ENCODE measurements at regions not wholly inside any gene's neighbourhood (a gene's known extent, or its start where the extent isn't known, plus 50 kb on each side); places are given as distances from the start of the nearest gene placed in this dataset.

DNA sequence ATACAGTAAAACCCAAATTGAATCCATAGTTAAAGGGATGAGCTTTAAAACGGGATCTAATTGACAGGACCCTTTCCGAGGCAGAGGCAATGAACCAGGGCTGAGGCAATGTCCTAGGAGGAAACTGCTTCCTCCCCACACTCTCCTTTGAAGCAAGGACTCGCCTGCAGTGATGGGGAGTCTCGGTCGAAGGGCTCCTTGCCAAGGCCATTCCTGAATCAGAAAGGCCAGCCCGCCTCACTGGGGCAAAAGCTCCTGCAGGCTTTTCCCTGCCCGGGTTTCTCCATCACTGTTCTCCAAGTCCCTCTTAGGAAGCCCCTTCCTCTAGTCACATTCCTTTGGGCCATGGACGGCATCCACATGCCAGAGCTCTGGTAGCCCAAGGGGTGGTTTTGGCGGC lies 132.0 kb downstream of the RBFOX3 start:
- no peak for DNase-seq (ENCODE audit: low read depth in 4 of 4, low spot score in 2 of 4)

DNA sequence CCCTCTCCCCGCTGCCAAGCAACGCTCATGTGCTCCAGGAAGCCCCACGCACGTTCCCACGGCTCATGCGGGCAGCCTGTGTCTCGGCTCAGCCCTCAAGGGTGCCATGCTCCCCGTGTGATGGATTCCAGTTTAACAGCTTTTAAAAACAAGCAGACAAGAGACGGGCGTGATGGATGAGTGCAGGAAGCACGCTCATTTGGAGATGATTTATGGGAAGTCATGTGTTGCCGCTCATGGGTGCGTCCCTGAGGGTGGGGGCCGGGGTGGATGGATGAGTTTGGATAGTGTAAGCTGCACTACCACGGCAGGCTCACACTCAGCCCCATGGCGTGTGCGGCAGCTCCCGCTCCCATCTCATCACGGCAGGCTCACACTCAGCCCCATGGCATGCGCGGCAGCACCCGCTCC lies 132.8 kb downstream of the RBFOX3 start:
- DNase-seq (ENCODE audit: low read depth in 4 of 4, low spot score in 2 of 4): no peak

GRCh38 chr17:79476074-79476652 lies 134.7 kb downstream of the RBFOX3 start:
- DNase-seq (ENCODE audit: low read depth in 4 of 4, low spot score in 2 of 4): no peak

DNA sequence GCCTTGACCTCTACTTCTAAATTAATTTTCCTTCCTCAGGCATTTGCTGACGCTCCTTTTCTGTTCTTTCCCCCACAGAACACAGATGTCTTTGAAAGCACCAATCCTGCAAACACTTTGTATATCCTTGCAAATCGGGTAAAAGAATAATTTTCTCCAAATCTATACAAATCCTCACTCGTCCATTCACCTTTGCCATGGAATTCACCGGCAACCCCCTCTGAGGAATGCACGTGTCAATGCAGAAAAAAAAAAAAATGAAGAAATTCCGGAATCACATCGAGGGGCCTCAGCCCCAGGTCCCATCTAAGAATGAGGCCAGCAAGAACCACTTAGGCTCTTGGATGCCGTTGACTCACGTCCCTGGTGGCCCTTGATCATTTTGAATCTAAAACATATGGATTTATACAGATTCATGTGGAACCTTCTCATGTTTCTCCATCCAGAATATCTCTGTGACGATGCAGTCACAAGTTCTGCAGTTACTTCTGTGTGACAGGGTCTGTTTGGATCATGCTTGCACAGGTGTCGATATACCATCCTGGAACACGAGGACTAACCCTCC lies 136.9 kb downstream of the RBFOX3 start:
- no peak for DNase-seq (ENCODE audit: low read depth in 4 of 4, low spot score in 2 of 4)

GRCh38 chr17:79473111-79473875 lies 137.6 kb downstream of the RBFOX3 start:
- DNase-seq (ENCODE audit: low read depth in 4 of 4, low spot score in 2 of 4): no peak

DNA sequence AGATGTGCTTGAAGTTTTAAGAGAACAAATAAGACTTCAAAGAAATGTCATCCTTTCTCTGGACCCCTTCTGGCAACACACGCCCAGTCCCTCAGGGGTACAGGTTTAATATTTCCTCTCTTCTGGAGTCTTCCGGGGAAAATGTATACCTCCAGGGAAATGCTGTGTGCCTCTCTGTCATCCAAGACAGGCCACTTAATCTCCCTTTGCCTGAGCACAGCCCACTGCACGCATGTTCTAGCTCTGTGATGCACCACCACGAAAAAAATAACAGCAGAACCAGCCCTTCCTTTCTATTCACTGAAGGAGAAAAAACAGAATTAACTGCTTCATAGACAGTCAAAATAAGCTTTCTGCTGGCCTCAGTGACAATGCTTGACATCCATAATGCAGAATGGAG lies 140.1 kb downstream of the RBFOX3 start:
- no peak for DNase-seq (ENCODE audit: low read depth in 4 of 4, low spot score in 2 of 4)

DNA sequence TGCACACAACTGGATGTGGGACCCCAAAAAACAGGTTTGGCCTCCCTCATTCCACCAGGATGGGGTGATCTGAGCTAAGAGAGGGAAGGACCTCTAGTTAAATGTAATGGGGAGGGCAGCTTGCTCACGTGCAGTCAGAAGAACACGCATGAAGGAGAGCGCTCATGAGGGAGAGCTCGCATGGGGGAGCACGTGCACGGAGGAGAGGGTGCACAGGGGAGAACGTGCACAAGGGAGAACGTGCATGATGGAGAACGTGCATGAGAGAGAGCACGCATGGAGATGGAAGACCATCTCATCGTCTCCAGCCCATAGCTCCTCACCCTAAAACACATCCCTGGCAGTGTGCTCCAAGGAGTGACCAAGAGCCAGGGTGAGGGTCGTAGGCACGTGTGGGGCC lies 141.2 kb downstream of the RBFOX3 start:
- no peak for DNase-seq (ENCODE audit: low read depth in 4 of 4, low spot score in 2 of 4)

DNA sequence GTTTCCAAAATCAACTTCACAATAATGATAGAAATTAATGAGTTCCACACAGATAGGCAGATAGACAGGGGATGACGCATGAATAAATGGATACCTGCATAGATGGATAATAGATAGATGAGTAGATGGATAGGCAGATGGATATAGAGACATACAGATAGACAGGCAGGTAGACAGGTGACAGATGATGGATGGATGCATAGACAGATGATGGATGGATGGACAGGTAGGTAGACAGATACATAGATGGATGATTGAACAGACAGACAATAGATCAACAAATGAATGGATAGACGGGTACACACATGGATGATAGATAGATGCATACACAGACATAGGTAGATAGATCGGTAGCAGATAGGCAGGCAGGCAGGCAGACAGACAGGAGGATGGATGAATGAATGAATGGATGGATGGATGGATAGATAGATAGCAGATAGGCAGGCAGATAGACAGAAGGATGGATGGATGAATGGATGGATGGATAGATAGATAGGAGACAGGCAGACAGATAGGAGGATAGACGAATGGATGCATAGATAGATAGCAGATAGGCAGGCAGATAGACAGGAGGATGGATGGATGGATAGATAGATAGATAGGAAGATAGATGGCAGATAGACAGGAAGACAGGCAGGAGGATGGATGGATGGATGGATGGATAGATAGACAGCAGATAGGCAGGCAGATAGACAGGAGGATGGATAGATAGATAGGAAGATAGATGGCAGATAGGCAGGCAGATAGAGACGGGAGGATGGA lies 142.5 kb downstream of the RBFOX3 start:
- no peak for DNase-seq (ENCODE audit: low read depth in 4 of 4, low spot score in 2 of 4)

- DNase-seq (ENCODE audit: low read depth in 4 of 4, low spot score in 2 of 4): no peak
Observed at GRCh38 chr17:79466562-79467350, 144.1 kb downstream of the RBFOX3 start.

DNA sequence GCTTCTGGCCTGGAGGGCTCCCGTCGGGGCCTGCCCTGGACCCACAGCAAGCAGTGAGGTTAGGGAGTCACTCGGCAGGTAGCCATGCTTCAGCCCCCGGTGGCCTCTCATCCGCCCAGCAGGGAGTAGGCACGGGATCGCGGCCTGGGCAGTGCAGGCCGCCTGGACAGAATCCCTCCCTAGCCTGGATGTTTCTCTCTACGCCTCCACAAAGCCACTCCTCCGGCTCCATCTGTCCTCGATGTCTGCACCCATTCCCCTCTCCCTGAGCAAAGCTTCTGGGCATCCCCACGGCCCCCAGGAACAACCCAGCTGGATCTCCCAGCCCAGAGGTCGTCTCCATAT lies 145.2 kb downstream of the RBFOX3 start:
- no peak for DNase-seq (ENCODE audit: low read depth in 4 of 4, low spot score in 2 of 4)

- no peak for DNase-seq (ENCODE audit: low read depth in 4 of 4, low spot score in 2 of 4)
Observed at GRCh38 chr17:79465011-79465680, 145.7 kb downstream of the RBFOX3 start.

DNA sequence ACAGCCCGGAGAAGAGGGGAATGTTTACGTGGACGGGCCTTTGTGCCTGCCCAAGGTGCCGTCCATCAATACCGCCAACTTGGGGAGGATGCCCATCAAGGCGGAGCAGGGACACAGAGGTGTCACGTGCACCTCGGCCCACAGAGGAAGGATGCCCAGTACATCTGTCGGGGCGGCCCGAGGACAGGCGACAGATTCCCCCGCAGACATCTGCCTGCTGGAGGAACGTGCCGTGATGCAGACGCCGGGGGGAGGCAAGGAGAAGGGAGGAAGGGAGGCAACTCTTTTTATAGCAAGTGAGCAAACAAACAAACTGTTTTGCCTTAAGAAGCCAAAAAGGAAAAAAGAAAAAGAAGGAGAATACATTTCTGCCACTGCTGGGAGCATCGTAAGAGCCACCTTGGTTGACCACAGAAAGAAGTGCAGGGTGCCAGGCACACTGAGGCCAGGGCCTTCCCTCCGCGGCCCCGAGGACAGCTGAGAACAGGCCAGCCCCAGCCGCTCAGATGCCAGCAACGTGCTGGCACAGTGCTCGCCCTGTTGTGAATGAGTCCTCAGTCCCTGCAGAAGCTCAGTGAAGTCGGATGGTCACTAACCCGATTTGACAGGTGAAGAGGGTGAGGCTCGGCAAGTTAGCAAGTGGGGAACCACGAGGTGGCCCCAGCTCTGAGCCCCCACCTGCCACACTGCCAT lies 146.4 kb downstream of the RBFOX3 start:
- DNase-seq (ENCODE audit: low read depth in 4 of 4, low spot score in 2 of 4): no peak

DNA sequence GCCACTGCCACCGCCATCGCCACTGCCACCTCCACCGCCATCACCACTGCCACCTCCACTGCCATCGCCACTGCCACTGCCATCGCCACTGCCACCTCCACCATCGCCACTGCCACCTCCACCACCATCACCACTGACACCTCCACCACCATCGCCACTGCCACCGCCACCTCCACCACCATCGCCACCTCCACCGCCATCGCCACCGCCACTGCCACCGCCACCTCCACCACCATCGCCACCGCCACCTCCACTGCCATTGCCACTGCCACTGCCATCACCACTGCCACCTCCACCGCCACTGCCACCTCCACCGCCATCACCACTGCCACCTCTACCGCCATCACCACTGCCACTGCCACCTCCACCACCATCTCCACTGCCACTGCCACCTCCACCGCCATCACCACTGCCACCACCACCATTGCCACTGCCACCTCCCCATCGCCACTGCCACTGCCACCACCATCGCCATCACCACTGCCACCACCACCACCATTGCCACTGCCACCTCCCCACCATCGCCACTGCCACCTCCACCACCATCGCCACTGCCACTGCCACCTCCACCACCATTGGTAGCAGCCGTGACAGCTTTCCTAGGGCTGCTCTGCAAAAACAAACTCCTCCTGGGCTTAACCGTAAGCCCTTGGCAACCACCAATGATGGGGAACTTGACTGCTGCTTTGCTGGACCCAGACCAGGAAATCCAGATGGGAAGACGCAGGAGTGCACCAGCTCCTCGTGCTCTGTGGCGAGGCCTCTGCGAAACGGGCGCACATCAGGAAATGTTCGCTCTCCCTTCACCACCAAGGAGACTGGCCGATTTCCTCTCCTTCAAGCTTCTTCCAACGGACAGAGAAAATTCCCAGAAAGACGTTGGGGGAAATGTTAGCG lies 147.2 kb downstream of the RBFOX3 start:
- DNase-seq (ENCODE audit: low read depth in 4 of 4, low spot score in 2 of 4): no peak

DNA sequence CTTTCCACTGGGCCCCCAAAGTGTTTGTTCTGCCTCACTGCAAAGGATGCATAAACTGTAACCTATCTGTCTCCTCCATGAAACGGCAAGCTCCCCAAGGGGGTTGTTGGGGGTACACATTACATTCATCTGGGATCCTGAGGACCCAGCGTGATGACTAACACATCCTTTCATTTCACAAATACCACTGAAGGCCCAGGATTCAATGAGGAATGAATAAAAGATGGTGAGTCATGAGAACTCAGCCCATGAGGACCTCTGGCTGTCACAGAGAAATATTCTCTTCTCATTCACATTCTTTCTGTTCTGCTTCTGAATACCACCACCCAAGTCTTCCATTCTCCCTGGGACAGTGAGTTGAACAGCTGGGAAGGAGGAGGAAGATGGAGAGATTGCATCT lies 149.8 kb downstream of the RBFOX3 start:
- no peak for DNase-seq (ENCODE audit: low read depth in 4 of 4, low spot score in 2 of 4)

- DNase-seq (ENCODE audit: low read depth in 4 of 4, low spot score in 2 of 4): no peak
Observed at GRCh38 chr17:79459846-79460245, 151.0 kb downstream of the RBFOX3 start.

DNA sequence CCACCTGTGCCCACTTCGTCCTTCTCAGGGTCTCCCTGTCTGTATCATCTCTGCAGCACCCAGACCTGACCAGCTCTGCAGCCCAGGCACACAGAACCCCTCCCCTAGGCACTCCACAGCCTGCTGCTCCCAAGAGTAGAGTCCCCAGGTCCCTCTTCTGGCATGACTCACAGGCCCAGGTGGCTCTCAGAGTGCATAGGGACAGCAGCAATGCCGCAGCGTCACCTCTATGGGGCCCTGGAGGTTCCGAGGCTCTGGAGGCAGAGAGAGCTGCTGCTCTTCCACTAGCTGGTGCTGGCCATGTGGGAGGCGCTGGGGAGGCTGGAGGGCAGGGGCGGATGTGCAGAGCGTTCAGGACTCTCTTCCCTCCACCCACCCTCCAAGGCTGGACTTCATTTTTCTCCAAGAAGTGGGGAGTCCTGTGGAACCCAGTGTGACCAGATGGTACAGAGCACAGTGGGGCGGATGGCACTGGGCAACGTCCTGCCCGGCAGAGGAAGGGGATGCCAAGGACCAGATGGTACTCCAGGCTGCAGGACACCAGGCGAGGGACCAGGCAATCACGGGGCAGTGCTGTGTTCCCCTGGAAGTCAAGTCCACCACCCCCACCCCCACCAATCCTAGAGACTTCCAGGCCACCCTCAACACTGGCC lies 151.7 kb downstream of the RBFOX3 start:
- no peak for DNase-seq (ENCODE audit: low read depth in 4 of 4, low spot score in 2 of 4)

DNA sequence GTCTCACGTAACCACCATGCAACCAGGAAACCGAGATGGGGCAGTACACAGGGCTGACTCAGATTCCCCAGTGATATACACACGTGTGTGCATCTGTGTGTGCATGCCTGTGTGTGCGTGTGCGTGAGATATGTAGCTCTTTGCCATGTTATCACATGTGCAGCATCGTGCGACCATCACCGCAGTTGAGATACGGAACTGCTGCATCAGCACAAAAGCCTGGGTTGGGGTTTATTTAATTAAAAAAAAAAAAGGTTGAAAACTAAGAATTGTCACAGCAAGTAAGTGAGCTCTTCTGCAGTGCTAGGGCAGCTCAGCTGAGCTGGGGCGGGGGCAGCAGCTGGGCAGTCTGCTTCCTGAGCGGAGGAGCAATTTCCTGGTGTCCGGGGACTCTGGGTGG lies 152.5 kb downstream of the RBFOX3 start:
- no peak for DNase-seq (ENCODE audit: low read depth in 4 of 4, low spot score in 2 of 4)

- DNase-seq (ENCODE audit: low read depth in 4 of 4, low spot score in 2 of 4): no peak
Observed at GRCh38 chr17:79457889-79458288, 153.0 kb downstream of the RBFOX3 start.
